GM23338 (cell line): ENCODE measurements at regions not wholly inside any gene's neighbourhood (a gene's known extent, or its start where the extent isn't known, plus 50 kb on each side); places are given as distances from the start of the nearest gene placed in this dataset.

Source experiments
- ATAC-seq: fragments of 200-7000 bp; cut with Tn5 transposase; 3 replicates; pipeline ENCODE4 v1.9.1; 2020
- DNase-seq: peaks from one replicate; pipeline ENCODE4 v3.0.0-alpha.2; 2015; ENCODE audit warnings: low spot score
- H2AFZ ChIP-seq: fragments of 200-600 bp; sonication (generic); 2 replicates; pipeline ENCODE4 v1.8.0; 2016; ENCODE audit warnings: antibody characterized with exemption, mild to moderate bottlenecking, moderate library complexity
- H3F3A ChIP-seq: fragments of 200-600 bp; sonication (generic); replicated peaks from 2 replicates; pipeline ENCODE4 v1.8.0; 2017; ENCODE audit warnings: antibody characterized with exemption, mixed run types, low read depth
- H3K27ac ChIP-seq: fragments of 200-600 bp; sonication (generic); 2 replicates; pipeline ENCODE4 v1.6.1; 2016; ENCODE audit warnings: low read depth
- H3K27me3 ChIP-seq: fragments of 200-600 bp; sonication (generic); 2 replicates; pipeline ENCODE4 v1.8.0; 2016; ENCODE audit warnings: mild to moderate bottlenecking, mixed run types, moderate library complexity; ENCODE audit not compliant: insufficient read depth
- H3K36me3 ChIP-seq: fragments of 200-600 bp; sonication (generic); 2 replicates; pipeline ENCODE4 v1.8.0; 2016; ENCODE audit warnings: mild to moderate bottlenecking; ENCODE audit not compliant: insufficient read depth
- H3K4me1 ChIP-seq: fragments of 200-600 bp; sonication (generic); 2 replicates; pipeline ENCODE4 v1.8.0; 2016; ENCODE audit warnings: mild to moderate bottlenecking, moderate library complexity; ENCODE audit not compliant: insufficient read depth
- H3K4me2 ChIP-seq: fragments of 200-600 bp; sonication (generic); 2 replicates; pipeline ENCODE4 v1.7.1; 2017; ENCODE audit warnings: mixed run types
- H3K4me3 ChIP-seq: fragments of 200-600 bp; sonication (generic); 2 replicates; pipeline ENCODE4 v1.6.1; 2016; ENCODE audit warnings: mixed run types
- H3K79me2 ChIP-seq: fragments of 200-600 bp; sonication (generic); replicated peaks from 2 replicates; pipeline ENCODE4 v1.8.0; 2017; ENCODE audit warnings: mild to moderate bottlenecking; ENCODE audit not compliant: insufficient read depth
- H3K9me2 ChIP-seq: fragments of 200-600 bp; sonication (generic); 2 replicates; pipeline ENCODE4 v1.8.0; 2017; ENCODE audit not compliant: insufficient read depth
- H4K20me1 ChIP-seq: fragments of 200-600 bp; sonication (generic); replicated peaks from 2 replicates; pipeline ENCODE4 v1.8.0; 2017; ENCODE audit warnings: mild to moderate bottlenecking; ENCODE audit not compliant: insufficient read depth
- H3K27ac Mint-ChIP-seq: 2 replicates; pipeline ENCODE4 v1.8.0; 2020; ENCODE audit warnings: inconsistent platforms, mild to moderate bottlenecking, moderate library complexity, mixed read lengths
- H3K27me3 Mint-ChIP-seq: 3 replicates; pipeline ENCODE4 v1.8.0; 2022; ENCODE audit warnings: low read depth, mild to moderate bottlenecking, moderate library complexity, mixed read lengths, inconsistent platforms; ENCODE audit not compliant: insufficient read depth, poor library complexity
- H3K36me3 Mint-ChIP-seq: 3 replicates; pipeline ENCODE4 v1.8.0; 2021; ENCODE audit warnings: low read depth, mild to moderate bottlenecking, inconsistent platforms, moderate library complexity, mixed read lengths
- H3K4me1 Mint-ChIP-seq: 3 replicates; pipeline ENCODE4 v1.8.0; 2020; ENCODE audit warnings: mild to moderate bottlenecking, inconsistent platforms, mixed read lengths
- H3K4me3 Mint-ChIP-seq: 3 replicates; pipeline ENCODE4 v1.8.0; 2021; ENCODE audit warnings: moderate library complexity, mild to moderate bottlenecking, inconsistent platforms, mixed read lengths
- H3K9me3 Mint-ChIP-seq: 3 replicates; pipeline ENCODE4 v1.8.0; 2020; ENCODE audit warnings: moderate library complexity, mild to moderate bottlenecking, inconsistent platforms, mixed read lengths
- CREB1 ChIP-seq: fragments of 250-450 bp; sonication (Bioruptor Pico); IDR thresholded peaks from 2 replicates; pipeline ENCODE4 v1.5.0; 2020; ENCODE audit warnings: low read depth, mild to moderate bottlenecking, moderate library complexity
- EZH2 ChIP-seq: fragments of 200-600 bp; sonication (generic); IDR thresholded peaks from one replicate; pipeline ENCODE4 v1.8.0; 2017; ENCODE audit warnings: antibody characterized with exemption, mild to moderate bottlenecking, low read depth; ENCODE audit not compliant: unreplicated experiment
- EZH2phosphoT487 ChIP-seq: fragments of 200-600 bp; sonication (generic); IDR thresholded peaks from one replicate; pipeline ENCODE4 v1.8.1; 2018; ENCODE audit warnings: antibody characterized with exemption; ENCODE audit not compliant: unreplicated experiment
- JUNB ChIP-seq: IDR thresholded peaks from one replicate; pipeline ENCODE4 v1.6.1; 2016; ENCODE audit warnings: antibody characterized with exemption; ENCODE audit not compliant: unreplicated experiment
- NANOG ChIP-seq: IDR thresholded peaks from 2 replicates; pipeline ENCODE4 v1.6.1; 2016; ENCODE audit warnings: antibody characterized with exemption, borderline replicate concordance
- POLR2AphosphoS5 ChIP-seq: IDR thresholded peaks from 2 replicates; pipeline ENCODE4 v1.6.1; 2016; ENCODE audit warnings: antibody characterized with exemption, low read depth
- STAT1 ChIP-seq: IDR thresholded peaks from one replicate; pipeline ENCODE4 v1.6.1; 2016; ENCODE audit warnings: antibody characterized with exemption; ENCODE audit not compliant: unreplicated experiment
- ZNF114 ChIP-seq: fragments of 250-450 bp; sonication (Bioruptor Pico); IDR thresholded peaks from 2 replicates; pipeline ENCODE4 v1.5.0; 2020; ENCODE audit warnings: mild to moderate bottlenecking, moderate library complexity
- ZNF331 ChIP-seq: fragments of 250-450 bp; sonication (Bioruptor Pico); IDR thresholded peaks from 2 replicates; pipeline ENCODE4 v1.5.0; 2020; ENCODE audit warnings: low read depth, mild to moderate bottlenecking, moderate library complexity
- TF ChIP-seq, protein P1 (sequence below): IDR thresholded peaks from one replicate; pipeline ENCODE4 v1.6.1; 2018; ENCODE audit warnings: antibody characterized with exemption; ENCODE audit not compliant: unreplicated experiment
- TF ChIP-seq, protein P2 (sequence below): fragments of 250-450 bp; sonication (Bioruptor Pico); IDR thresholded peaks from 2 replicates; pipeline ENCODE4 v1.5.0; 2020; ENCODE audit warnings: mild to moderate bottlenecking, moderate library complexity
- TF ChIP-seq, protein P3 (sequence below), 2 experiments: fragments of 200-600 bp in 1 of 2; sonication (generic) in 1 of 2; conservative IDR thresholded peaks; 2 replicates each; pipeline versions ENCODE4 v1.5.1 to v1.6.1; 2016 to 2017; ENCODE audit warnings: antibody characterized with exemption in 2 of 2, low read depth in 2 of 2, mild to moderate bottlenecking in 2 of 2, moderate library complexity in 1 of 2
- TF ChIP-seq, protein P4 (sequence below): IDR thresholded peaks from 2 replicates; pipeline ENCODE4 v1.6.1; 2016; ENCODE audit warnings: antibody characterized with exemption

DNA sequence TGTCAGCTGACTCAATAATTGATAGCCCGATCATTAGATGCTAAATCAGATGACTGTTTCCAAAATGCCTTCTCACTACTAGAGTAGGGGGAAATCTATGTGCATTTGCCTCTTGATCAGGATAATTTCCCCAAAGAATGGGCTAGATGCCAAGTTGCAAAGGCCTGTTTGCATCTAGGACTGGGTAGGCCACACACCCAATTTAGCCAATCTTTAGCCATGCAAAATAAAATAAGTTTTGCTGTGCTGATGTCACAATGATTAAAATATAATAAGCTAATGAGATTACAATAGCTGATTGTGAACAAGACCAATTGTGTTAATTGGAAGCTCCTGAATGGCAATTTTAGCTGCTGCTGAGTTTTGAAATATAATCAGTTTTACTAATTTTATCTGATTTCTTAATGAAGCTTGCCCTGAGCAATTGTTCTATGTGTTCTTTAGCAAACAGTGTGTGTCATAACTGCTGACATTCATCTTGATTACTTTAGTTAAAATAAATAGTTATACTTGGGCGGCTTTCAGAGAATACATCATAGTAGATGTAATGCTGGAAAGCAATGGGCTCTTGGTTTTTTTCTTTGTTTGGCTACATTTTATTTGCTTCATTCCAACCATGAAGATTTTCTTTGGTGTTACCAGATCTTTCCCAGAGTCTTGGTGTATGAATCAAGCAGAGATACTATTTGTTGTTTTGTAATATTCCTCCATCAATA lies 973.2 kb upstream of the SLC35B3 start:
- no peaks in the 10 kb centered on the region for H3K4me1 ChIP-seq
- H4K20me1 ChIP-seq: no peaks in the 10 kb centered on the region
- H3K9me2 ChIP-seq: no peaks in the 10 kb centered on the region
- Mint-ChIP-seq H3K4me1 (peaks cover 4% of the 10 kb centered on the region; the same call in 2 of the 3 replicates), H3K27ac (no peak overlapping the region), H3K27me3 (no peaks in the 10 kb centered on the region), H3K36me3 (no peaks in the 10 kb centered on the region), H3K9me3 (peaks cover 5% of the 10 kb centered on the region; the same call in 2 of the 3 replicates), H3K4me3 (no peak overlapping the region)
- no peak overlapping the region for H3K27ac ChIP-seq
- H3K4me3 ChIP-seq: no peak overlapping the region
- H3F3A ChIP-seq: no peaks in the 10 kb centered on the region
- no peaks in the 10 kb centered on the region for H3K27me3 ChIP-seq
- ATAC-seq (no peak), DNase-seq (no peak)
- no peak overlapping the region for H2AFZ ChIP-seq
- H3K4me2 ChIP-seq: no peak overlapping the region
- TF ChIP-seq, protein P1, sequence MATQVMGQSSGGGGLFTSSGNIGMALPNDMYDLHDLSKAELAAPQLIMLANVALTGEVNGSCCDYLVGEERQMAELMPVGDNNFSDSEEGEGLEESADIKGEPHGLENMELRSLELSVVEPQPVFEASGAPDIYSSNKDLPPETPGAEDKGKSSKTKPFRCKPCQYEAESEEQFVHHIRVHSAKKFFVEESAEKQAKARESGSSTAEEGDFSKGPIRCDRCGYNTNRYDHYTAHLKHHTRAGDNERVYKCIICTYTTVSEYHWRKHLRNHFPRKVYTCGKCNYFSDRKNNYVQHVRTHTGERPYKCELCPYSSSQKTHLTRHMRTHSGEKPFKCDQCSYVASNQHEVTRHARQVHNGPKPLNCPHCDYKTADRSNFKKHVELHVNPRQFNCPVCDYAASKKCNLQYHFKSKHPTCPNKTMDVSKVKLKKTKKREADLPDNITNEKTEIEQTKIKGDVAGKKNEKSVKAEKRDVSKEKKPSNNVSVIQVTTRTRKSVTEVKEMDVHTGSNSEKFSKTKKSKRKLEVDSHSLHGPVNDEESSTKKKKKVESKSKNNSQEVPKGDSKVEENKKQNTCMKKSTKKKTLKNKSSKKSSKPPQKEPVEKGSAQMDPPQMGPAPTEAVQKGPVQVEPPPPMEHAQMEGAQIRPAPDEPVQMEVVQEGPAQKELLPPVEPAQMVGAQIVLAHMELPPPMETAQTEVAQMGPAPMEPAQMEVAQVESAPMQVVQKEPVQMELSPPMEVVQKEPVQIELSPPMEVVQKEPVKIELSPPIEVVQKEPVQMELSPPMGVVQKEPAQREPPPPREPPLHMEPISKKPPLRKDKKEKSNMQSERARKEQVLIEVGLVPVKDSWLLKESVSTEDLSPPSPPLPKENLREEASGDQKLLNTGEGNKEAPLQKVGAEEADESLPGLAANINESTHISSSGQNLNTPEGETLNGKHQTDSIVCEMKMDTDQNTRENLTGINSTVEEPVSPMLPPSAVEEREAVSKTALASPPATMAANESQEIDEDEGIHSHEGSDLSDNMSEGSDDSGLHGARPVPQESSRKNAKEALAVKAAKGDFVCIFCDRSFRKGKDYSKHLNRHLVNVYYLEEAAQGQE: no peak
- TF ChIP-seq, protein P2, sequence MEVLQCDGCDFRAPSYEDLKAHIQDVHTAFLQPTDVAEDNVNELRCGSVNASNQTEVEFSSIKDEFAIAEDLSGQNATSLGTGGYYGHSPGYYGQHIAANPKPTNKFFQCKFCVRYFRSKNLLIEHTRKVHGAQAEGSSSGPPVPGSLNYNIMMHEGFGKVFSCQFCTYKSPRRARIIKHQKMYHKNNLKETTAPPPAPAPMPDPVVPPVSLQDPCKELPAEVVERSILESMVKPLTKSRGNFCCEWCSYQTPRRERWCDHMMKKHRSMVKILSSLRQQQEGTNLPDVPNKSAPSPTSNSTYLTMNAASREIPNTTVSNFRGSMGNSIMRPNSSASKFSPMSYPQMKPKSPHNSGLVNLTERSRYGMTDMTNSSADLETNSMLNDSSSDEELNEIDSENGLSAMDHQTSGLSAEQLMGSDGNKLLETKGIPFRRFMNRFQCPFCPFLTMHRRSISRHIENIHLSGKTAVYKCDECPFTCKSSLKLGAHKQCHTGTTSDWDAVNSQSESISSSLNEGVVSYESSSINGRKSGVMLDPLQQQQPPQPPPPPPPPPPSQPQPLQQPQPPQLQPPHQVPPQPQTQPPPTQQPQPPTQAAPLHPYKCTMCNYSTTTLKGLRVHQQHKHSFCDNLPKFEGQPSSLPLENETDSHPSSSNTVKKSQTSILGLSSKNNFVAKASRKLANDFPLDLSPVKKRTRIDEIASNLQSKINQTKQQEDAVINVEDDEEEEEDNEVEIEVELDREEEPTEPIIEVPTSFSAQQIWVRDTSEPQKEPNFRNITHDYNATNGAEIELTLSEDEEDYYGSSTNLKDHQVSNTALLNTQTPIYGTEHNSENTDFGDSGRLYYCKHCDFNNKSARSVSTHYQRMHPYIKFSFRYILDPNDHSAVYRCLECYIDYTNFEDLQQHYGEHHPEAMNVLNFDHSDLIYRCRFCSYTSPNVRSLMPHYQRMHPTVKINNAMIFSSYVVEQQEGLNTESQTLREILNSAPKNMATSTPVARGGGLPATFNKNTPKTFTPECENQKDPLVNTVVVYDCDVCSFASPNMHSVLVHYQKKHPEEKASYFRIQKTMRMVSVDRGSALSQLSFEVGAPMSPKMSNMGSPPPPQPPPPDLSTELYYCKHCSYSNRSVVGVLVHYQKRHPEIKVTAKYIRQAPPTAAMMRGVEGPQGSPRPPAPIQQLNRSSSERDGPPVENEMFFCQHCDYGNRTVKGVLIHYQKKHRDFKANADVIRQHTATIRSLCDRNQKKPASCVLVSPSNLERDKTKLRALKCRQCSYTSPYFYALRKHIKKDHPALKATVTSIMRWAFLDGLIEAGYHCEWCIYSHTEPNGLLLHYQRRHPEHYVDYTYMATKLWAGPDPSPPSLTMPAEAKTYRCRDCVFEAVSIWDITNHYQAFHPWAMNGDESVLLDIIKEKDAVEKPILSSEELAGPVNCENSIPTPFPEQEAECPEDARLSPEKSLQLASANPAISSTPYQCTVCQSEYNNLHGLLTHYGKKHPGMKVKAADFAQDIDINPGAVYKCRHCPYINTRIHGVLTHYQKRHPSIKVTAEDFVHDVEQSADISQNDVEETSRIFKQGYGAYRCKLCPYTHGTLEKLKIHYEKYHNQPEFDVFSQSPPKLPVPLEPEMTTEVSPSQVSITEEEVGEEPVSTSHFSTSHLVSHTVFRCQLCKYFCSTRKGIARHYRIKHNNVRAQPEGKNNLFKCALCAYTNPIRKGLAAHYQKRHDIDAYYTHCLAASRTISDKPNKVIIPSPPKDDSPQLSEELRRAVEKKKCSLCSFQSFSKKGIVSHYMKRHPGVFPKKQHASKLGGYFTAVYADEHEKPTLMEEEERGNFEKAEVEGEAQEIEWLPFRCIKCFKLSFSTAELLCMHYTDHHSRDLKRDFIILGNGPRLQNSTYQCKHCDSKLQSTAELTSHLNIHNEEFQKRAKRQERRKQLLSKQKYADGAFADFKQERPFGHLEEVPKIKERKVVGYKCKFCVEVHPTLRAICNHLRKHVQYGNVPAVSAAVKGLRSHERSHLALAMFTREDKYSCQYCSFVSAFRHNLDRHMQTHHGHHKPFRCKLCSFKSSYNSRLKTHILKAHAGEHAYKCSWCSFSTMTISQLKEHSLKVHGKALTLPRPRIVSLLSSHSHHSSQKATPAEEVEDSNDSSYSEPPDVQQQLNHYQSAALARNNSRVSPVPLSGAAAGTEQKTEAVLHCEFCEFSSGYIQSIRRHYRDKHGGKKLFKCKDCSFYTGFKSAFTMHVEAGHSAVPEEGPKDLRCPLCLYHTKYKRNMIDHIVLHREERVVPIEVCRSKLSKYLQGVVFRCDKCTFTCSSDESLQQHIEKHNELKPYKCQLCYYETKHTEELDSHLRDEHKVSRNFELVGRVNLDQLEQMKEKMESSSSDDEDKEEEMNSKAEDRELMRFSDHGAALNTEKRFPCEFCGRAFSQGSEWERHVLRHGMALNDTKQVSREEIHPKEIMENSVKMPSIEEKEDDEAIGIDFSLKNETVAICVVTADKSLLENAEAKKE: no peak
- TF ChIP-seq ZNF114 (CRISPR knock-in tag): no peak
- TF ChIP-seq ZNF331 (CRISPR knock-in tag): no peak
- TF ChIP-seq STAT1: no peak
- TF ChIP-seq EZH2: no peak
- TF ChIP-seq, protein P3, sequence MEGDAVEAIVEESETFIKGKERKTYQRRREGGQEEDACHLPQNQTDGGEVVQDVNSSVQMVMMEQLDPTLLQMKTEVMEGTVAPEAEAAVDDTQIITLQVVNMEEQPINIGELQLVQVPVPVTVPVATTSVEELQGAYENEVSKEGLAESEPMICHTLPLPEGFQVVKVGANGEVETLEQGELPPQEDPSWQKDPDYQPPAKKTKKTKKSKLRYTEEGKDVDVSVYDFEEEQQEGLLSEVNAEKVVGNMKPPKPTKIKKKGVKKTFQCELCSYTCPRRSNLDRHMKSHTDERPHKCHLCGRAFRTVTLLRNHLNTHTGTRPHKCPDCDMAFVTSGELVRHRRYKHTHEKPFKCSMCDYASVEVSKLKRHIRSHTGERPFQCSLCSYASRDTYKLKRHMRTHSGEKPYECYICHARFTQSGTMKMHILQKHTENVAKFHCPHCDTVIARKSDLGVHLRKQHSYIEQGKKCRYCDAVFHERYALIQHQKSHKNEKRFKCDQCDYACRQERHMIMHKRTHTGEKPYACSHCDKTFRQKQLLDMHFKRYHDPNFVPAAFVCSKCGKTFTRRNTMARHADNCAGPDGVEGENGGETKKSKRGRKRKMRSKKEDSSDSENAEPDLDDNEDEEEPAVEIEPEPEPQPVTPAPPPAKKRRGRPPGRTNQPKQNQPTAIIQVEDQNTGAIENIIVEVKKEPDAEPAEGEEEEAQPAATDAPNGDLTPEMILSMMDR (conservative IDR thresholded peaks at IDR 0.05; ENCODE audit: low read depth in 2 of 2): no peak
- TF ChIP-seq POLR2AphosphoS5: no peak
- TF ChIP-seq JUNB: no peak
- TF ChIP-seq, protein P4, sequence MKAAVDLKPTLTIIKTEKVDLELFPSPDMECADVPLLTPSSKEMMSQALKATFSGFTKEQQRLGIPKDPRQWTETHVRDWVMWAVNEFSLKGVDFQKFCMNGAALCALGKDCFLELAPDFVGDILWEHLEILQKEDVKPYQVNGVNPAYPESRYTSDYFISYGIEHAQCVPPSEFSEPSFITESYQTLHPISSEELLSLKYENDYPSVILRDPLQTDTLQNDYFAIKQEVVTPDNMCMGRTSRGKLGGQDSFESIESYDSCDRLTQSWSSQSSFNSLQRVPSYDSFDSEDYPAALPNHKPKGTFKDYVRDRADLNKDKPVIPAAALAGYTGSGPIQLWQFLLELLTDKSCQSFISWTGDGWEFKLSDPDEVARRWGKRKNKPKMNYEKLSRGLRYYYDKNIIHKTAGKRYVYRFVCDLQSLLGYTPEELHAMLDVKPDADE: no peak
- TF ChIP-seq NANOG: no peak
- no peak for TF ChIP-seq CREB1 (CRISPR knock-in tag)
- no peak for TF ChIP-seq EZH2phosphoT487
- no peaks in the 10 kb centered on the region for H3K79me2 ChIP-seq
- no peaks in the 10 kb centered on the region for H3K36me3 ChIP-seq
